ENCODE measurements at regions not wholly inside any gene's neighbourhood (a gene's known extent, or its start where the extent isn't known, plus 50 kb on each side); places are given as distances from the start of the nearest gene placed in this dataset.

DNA sequence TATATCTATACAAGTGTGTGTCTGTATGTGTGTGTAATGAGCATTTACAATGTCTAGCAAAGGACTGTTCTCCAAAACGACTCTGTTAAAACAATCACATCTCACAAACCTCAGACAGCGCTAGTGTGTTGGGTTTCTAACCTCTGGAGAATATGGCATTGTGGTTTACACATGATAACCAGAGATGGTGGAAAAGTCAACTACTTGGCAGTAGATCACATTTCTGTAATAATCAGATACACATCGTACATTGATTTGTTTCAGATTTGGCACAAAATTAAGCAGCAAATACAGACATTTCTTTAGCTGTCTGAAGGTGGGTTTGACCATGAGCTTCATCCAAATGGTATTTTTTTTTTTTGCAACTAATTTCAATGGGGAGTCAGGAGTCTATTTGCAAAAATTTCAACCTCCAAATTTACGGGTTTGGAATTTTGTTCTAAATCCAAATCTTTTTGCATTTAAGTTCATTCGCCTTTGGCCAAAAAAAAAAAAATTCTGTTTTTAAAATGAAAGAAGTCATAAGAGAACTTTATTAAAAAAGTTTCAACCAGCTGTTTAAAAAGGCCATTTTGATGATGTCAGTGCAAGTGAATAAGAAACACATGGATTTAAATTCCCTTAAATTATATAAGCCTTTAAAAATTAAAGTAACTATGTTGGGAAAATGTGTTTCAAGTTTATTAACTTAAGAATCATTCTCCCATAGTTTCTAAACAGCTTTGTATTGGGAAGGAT is 127.8 kb downstream of the TMEM26 start:
- Histone ChIP-seq H3K4me3 (ENCODE audit: low read depth in 1 of 3, low read length in 3 of 3) (no peak overlapping the region), H3K4me1 (ENCODE audit: control insufficient read depth in 4 of 4, insufficient read depth in 4 of 4, low read length in 3 of 4) (no peaks in the 10 kb centered on the region), H3K9ac (ENCODE audit: low read depth in 1 of 2, low read length in 2 of 2) (no peak overlapping the region), H3K27ac (ENCODE audit: low read depth in 1 of 2, low read length in 2 of 2) (no peak overlapping the region), H3K36me3 (ENCODE audit: control insufficient read depth in 4 of 4, insufficient read depth in 3 of 4, low read depth in 1 of 4, low read length in 3 of 4) (no peaks in the 10 kb centered on the region), H3K27me3 (ENCODE audit: control insufficient read depth in 4 of 4, insufficient read depth in 4 of 4, low read length in 3 of 4) (no peaks in the 10 kb centered on the region), H3K9me3 (ENCODE audit: control insufficient read depth in 4 of 4, low read length in 3 of 4) (no peaks in the 10 kb centered on the region)
- WGBS: 68% methylated on average over 5 of the region's 5 CpGs
- no peak for DNase-seq (ENCODE audit: low spot score)
- TF ChIP-seq NR2F2 (IDR thresholded peaks at IDR 0.05) (no peak), RXRA (IDR thresholded peaks at IDR 0.05) (no peak), RAD21 (IDR thresholded peaks at IDR 0.05) (no peak), FOXA2 (IDR thresholded peaks at IDR 0.05) (no peak), FOXA1 (IDR thresholded peaks at IDR 0.05) (no peak), HNF4A (conservative IDR thresholded peaks at IDR 0.05) (no peak), JUND (IDR thresholded peaks at IDR 0.05) (no peak), GABPA (IDR thresholded peaks at IDR 0.05 in 1 of 2, conservative IDR thresholded peaks at IDR 0.05 in 1 of 2) (no peak), EGR1 (IDR thresholded peaks at IDR 0.05; ENCODE audit: low read depth in 2 of 2) (no peak), HNF4G (IDR thresholded peaks at IDR 0.05) (no peak)
- TF ChIP-seq, protein P1, sequence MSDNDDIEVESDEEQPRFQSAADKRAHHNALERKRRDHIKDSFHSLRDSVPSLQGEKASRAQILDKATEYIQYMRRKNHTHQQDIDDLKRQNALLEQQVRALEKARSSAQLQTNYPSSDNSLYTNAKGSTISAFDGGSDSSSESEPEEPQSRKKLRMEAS (IDR thresholded peaks at IDR 0.05): no peak
- TF ChIP-seq, protein P2, sequence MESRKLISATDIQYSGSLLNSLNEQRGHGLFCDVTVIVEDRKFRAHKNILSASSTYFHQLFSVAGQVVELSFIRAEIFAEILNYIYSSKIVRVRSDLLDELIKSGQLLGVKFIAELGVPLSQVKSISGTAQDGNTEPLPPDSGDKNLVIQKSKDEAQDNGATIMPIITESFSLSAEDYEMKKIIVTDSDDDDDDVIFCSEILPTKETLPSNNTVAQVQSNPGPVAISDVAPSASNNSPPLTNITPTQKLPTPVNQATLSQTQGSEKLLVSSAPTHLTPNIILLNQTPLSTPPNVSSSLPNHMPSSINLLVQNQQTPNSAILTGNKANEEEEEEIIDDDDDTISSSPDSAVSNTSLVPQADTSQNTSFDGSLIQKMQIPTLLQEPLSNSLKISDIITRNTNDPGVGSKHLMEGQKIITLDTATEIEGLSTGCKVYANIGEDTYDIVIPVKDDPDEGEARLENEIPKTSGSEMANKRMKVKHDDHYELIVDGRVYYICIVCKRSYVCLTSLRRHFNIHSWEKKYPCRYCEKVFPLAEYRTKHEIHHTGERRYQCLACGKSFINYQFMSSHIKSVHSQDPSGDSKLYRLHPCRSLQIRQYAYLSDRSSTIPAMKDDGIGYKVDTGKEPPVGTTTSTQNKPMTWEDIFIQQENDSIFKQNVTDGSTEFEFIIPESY (IDR thresholded peaks at IDR 0.05): no peak

DNA sequence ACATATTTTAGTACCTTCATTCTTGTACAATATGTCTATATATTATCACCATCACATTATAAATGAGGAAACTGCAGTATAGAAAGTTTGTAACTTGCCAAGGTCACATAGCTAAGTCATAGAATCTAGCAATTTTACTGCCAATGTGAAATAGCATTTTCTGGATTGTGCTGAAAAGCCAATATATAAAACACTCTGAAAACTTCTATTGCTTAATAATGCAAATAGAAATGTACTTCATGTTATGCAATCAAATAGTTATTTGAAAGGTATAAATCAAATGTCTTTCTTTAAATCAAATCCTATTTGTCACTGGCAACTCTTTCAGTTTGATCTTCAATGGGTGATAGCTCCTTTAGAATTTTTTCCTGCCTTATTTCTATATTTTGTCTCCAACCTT is 129.5 kb downstream of the TMEM26 start:
- Histone ChIP-seq H3K27me3 (ENCODE audit: control insufficient read depth in 4 of 4, insufficient read depth in 4 of 4, low read length in 3 of 4) (no peaks in the 10 kb centered on the region), H3K9me3 (ENCODE audit: control insufficient read depth in 4 of 4, low read length in 3 of 4) (no peaks in the 10 kb centered on the region), H3K4me3 (ENCODE audit: low read depth in 1 of 3, low read length in 3 of 3) (no peak overlapping the region), H3K9ac (ENCODE audit: low read depth in 1 of 2, low read length in 2 of 2) (no peak overlapping the region), H3K27ac (ENCODE audit: low read depth in 1 of 2, low read length in 2 of 2) (no peak overlapping the region), H3K4me1 (ENCODE audit: control insufficient read depth in 4 of 4, insufficient read depth in 4 of 4, low read length in 3 of 4) (no peaks in the 10 kb centered on the region), H3K36me3 (ENCODE audit: control insufficient read depth in 4 of 4, insufficient read depth in 3 of 4, low read depth in 1 of 4, low read length in 3 of 4) (no peaks in the 10 kb centered on the region)
- TF ChIP-seq RAD21 (IDR thresholded peaks at IDR 0.05) (no peak), HNF4A (conservative IDR thresholded peaks at IDR 0.05) (no peak), GABPA (IDR thresholded peaks at IDR 0.05 in 1 of 2, conservative IDR thresholded peaks at IDR 0.05 in 1 of 2) (no peak), RXRA (IDR thresholded peaks at IDR 0.05) (no peak), FOXA2 (IDR thresholded peaks at IDR 0.05) (no peak), FOXA1 (IDR thresholded peaks at IDR 0.05) (no peak), SP1 (IDR thresholded peaks at IDR 0.05) (no peak), CTCF (IDR thresholded peaks at IDR 0.05; ENCODE audit: low read depth, low read length, missing input control) (no peak), REST (IDR thresholded peaks at IDR 0.05) (no peak), HNF4G (IDR thresholded peaks at IDR 0.05) (no peak), TAF1 (conservative IDR thresholded peaks at IDR 0.05) (no peak)
- TF ChIP-seq, protein P1 (IDR thresholded peaks at IDR 0.05): no peak
- TF ChIP-seq, protein P2 (IDR thresholded peaks at IDR 0.05): no peak
- TF ChIP-seq, protein P3, sequence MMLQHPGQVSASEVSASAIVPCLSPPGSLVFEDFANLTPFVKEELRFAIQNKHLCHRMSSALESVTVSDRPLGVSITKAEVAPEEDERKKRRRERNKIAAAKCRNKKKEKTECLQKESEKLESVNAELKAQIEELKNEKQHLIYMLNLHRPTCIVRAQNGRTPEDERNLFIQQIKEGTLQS (IDR thresholded peaks at IDR 0.05): no peak
- no peak for DNase-seq (ENCODE audit: low spot score)

Measured in liver (tissue), 8 donors.